Heart right ventricle (tissue), 16 donors: ENCODE measurements at regions not wholly inside any gene's neighbourhood (a gene's known extent, or its start where the extent isn't known, plus 50 kb on each side); places are given as distances from the start of the nearest gene placed in this dataset.

Source experiments
- ATAC-seq, 8 donors: fragments of 200-7000 bp; cut with Tn5 transposase; one replicate each; pipeline ENCODE4 v1.9.1; 2020; ENCODE audit warnings: mild to moderate bottlenecking in 8 of 8, moderate library complexity in 8 of 8, moderate number of reproducible peaks in 1 of 8
- DNase-seq, 2 donors: peaks; one replicate each; pipeline ENCODE4 v3.0.0-alpha.2; 2020
- H3K27ac ChIP-seq, 10 donors: fragments of 200-600 bp; sonication (generic) in 2 of 10; one replicate each; pipeline versions ENCODE4 v1.5.0 to v1.8.0; 2020 to 2022; ENCODE audit warnings: mild to moderate bottlenecking in 3 of 10
- H3K27me3 ChIP-seq, 7 donors: fragments of 200-600 bp; one replicate each; pipeline ENCODE4 v1.8.0; 2021 to 2022; ENCODE audit warnings: mild to moderate bottlenecking in 2 of 7
- H3K36me3 ChIP-seq, 9 donors: fragments of 200-600 bp; sonication (generic) in 1 of 9; one replicate each; pipeline versions ENCODE4 v1.5.0 to v1.8.0; 2020 to 2022; ENCODE audit warnings: mild to moderate bottlenecking in 2 of 9
- H3K4me1 ChIP-seq, 9 donors: fragments of 200-600 bp; sonication (generic) in 1 of 9; one replicate each; pipeline versions ENCODE4 v1.5.0 to v1.8.0; 2020 to 2022; ENCODE audit warnings: mild to moderate bottlenecking in 4 of 9
- H3K4me3 ChIP-seq, 10 donors: fragments of 200-600 bp; sonication (generic) in 2 of 10; one replicate each; pipeline versions ENCODE4 v1.5.0 to v1.8.0; 2020 to 2022; ENCODE audit warnings: mild to moderate bottlenecking in 7 of 10, moderate library complexity in 2 of 10
- H3K9me3 ChIP-seq, 11 donors: fragments of 200-600 bp in 10 of 11; sonication (generic) in 2 of 11; one replicate each; pipeline versions ENCODE4 v1.5.0 to v1.8.0; 2013 to 2022; ENCODE audit warnings: mild to moderate bottlenecking in 2 of 11, control low read depth in 1 of 11, moderate library complexity in 1 of 11
- CTCF ChIP-seq, 9 donors: fragments of 200-600 bp; sonication (generic) in 2 of 9; IDR thresholded peaks; one replicate each; pipeline versions ENCODE4 v1.5.0 to v1.8.0; 2021 to 2022; ENCODE audit warnings: antibody characterized with exemption in 9 of 9, mild to moderate bottlenecking in 5 of 9, moderate library complexity in 1 of 9
- WGBS, 2 donors: extraction: QIAGEN DNeasy Blood & Tissue Kit; methylation state at CpG; one replicate each; pipeline ENCODE4 v1.1.7; 2013; ENCODE audit warnings: inconsistent platforms in 1 of 2; 5-methylcytosine and 5-hydroxymethylcytosine counted together
- intact Hi-C, 10 donors: fragments of 100-400 bp; cut with DNase I; formaldehyde crosslinking; loops; one replicate each; pipeline versions ENCODE4 v1.11.1 to v1.14.2; 2022
- donor health status: Arrhythmogenic right ventricular cardiomyopathy.
- donor health status: ischemic (EF 13 %, LVEDD 7.1; RV severe dilation, severe dysfunction).
- donor health status: healthy with polysubstance abuse.
- donor health status: DM: no; HTN: yes; CAD: no.
- donor health status: DM: no; HTN: no; CAD: no.
- donor health status: ischemic (EF 25% LVEDD 6.9; RV normal size, moderate dysfunction).
- donor health status: ischemic (EF 25% LVEDD 5.7; RV mildly dilated, moderate dysfunction).
- donor health status: healthy.
- donor health status: DM: yes; HTN: yes; CAD: no.
- donor health status: Ischemic cardiomyopathy.
- donor health status: ischemic (EF 35%, LVEDD 5.7; RV mildly dilated, moderate dysfunction).
- donor health status: nonischemic (EF 11% LVEDD 7.7; RV severe dilation, severe dysfunction).
- donor health status: DM: yes; HTN: yes; CAD: no.
- donor health status: PGD.
- donor health status: ischemic (EF 29% LVEDD 5.4; RV normal size, mild dysfunction).
- donor health status: nonischemic (EF 23%, LVEDD 6.1; RV moderate dilation, normal function).

- peaks cover 0 to 88% (median 77%) of the 10 kb centered on the region in 7 donors for H3K27me3 ChIP-seq
- intact Hi-C loops = loop anchor here in 2 of 10 donors (10.0 kb wide), 2 partner anchors 374 to 1024 kb away; no protein-coding TSS in a partner anchor
- H3K36me3 ChIP-seq = no peaks in the 10 kb centered on the region
- ATAC-seq (no peak), DNase-seq (no peak)
- no peak overlapping the region for H3K27ac ChIP-seq
- WGBS, 2 donors = 35 to 37% methylated on average over 13 of the region's 13 CpGs
- no peaks in the 10 kb centered on the region for H3K4me1 ChIP-seq
- no peak for TF ChIP-seq CTCF (IDR thresholded peaks at IDR 0.05)
- H3K9me3 ChIP-seq = no peaks in the 10 kb centered on the region
- H3K4me3 ChIP-seq = no peak overlapping the region
These were observed 103.4 kb downstream of the FAM204A start for GRCh38 chr10:118238573-118239235.

GRCh38 chr10:118237930-118238329, 104.2 kb downstream of the FAM204A start:
- ATAC-seq (no peak), DNase-seq (no peak)
- Histone ChIP-seq H3K36me3 (no peaks in the 10 kb centered on the region), H3K27me3 (peaks cover 0 to 88% (median 70%) of the 10 kb centered on the region in 7 donors), H3K27ac (no peak overlapping the region), H3K9me3 (no peaks in the 10 kb centered on the region), H3K4me3 (no peak overlapping the region), H3K4me1 (no peaks in the 10 kb centered on the region)
- intact Hi-C loops = loop anchor here in 2 of 10 donors (10.0 kb wide), 2 partner anchors 373 to 1023 kb away; no protein-coding TSS in a partner anchor
- no peak for TF ChIP-seq CTCF (IDR thresholded peaks at IDR 0.05)
- WGBS, 2 donors = 70 to 80% methylated on average over 5 of the region's 5 CpGs

GRCh38 chr10:118234683-118235082, 107.4 kb downstream of the FAM204A start:
- Histone ChIP-seq H3K27ac (no peak overlapping the region), H3K36me3 (no peaks in the 10 kb centered on the region), H3K9me3 (no peaks in the 10 kb centered on the region), H3K27me3 (peaks cover 0 to 68% (median 46%) of the 10 kb centered on the region in 7 donors), H3K4me3 (no peak overlapping the region), H3K4me1 (no peaks in the 10 kb centered on the region)
- ATAC-seq (no peak), DNase-seq (no peak)
- TF ChIP-seq CTCF (IDR thresholded peaks at IDR 0.05) = no peak
- intact Hi-C loops = loop anchor here in 2 of 10 donors (10.0 kb wide), 2 partner anchors 370 to 1020 kb away; no protein-coding TSS in a partner anchor
- 66 to 67% methylated on average over 10 of the region's 10 CpGs for WGBS, 2 donors

- DNase-seq (no peak), ATAC-seq (no peak)
- Histone ChIP-seq H3K36me3 (no peaks in the 10 kb centered on the region), H3K27me3 (peaks cover 0 to 11% (median 1%) of the 10 kb centered on the region in 7 donors), H3K27ac (no peak overlapping the region), H3K9me3 (peaks cover 0 to 14% (median 0%) of the 10 kb centered on the region in 11 donors), H3K4me1 (no peaks in the 10 kb centered on the region), H3K4me3 (no peak overlapping the region)
- intact Hi-C loops = no loop called here
- no peak for TF ChIP-seq CTCF (IDR thresholded peaks at IDR 0.05)
- 58 to 61% methylated on average over 2 of the region's 2 CpGs for WGBS, 2 donors
These were observed 121.7 kb downstream of the FAM204A start for GRCh38 chr10:118220346-118220850.
